SK-N-SH (cell line): ENCODE measurements at regions not wholly inside any gene's neighbourhood (a gene's known extent, or its start where the extent isn't known, plus 50 kb on each side); places are given as distances from the start of the nearest gene placed in this dataset.
A peak's percentile ranks its signal among the peaks of the same experiment; 100 is the strongest.

Source experiments
- CTCF ChIA-PET: fragments of 300-600, 350-600 bp; formaldehyde crosslinking; extraction: SDS; loops from one replicate; lab custom pipeline; 2021; lab: Yijun Ruan, JAX
- POLR2A ChIA-PET: fragments of 350-600 bp; sonication (Branson Sonifier 250); formaldehyde crosslinking; extraction: SDS; loops from one replicate; lab custom pipeline; 2020; ENCODE audit warnings: antibody characterized with exemption, inconsistent platforms; lab: Yijun Ruan, JAX
- DNase-seq: peaks from one replicate; pipeline ENCODE4 v3.0.0; 2012
- H2AFZ ChIP-seq: fragments of 200-600 bp; sonication (generic); 2 replicates; pipeline ENCODE4 v1.8.1; 2016; ENCODE audit warnings: antibody characterized with exemption, mild to moderate bottlenecking, low read depth
- H3F3A ChIP-seq: fragments of 200-600 bp; sonication (generic); replicated peaks from 2 replicates; pipeline ENCODE3; 2016; ENCODE audit warnings: antibody characterized with exemption, mild to moderate bottlenecking; ENCODE audit not compliant: insufficient read depth
- H3K27ac ChIP-seq, 2 experiments: fragments of 200-500 bp in 1 of 2; fragments of 200-600 bp in 1 of 2; sonication (Bioruptor generic) in 1 of 2; sonication (generic), shearing (Covaris generic) in 1 of 2; 2 replicates each; pipeline versions ENCODE4 v1.5.1 to v1.6.1; 2014 to 2016; ENCODE audit warnings: low read depth in 2 of 2, inconsistent platforms in 1 of 2, low read length in 1 of 2, mild to moderate bottlenecking in 1 of 2, mixed read lengths in 1 of 2
- H3K27me3 ChIP-seq: fragments of 200-600 bp; sonication (generic), shearing (Covaris generic); 2 replicates; pipeline ENCODE4 v1.6.1; 2016; ENCODE audit warnings: mixed run types; ENCODE audit not compliant: insufficient read depth
- H3K36me3 ChIP-seq, 2 experiments: fragments of 200-500 bp in 1 of 2; fragments of 200-600 bp in 1 of 2; sonication (Bioruptor generic) in 1 of 2; sonication (generic) in 1 of 2; replicated peaks in 1 of 2; 2 replicates each; pipeline versions ENCODE3 to v1.5.1; 2014 to 2016; ENCODE audit warnings: low read length in 1 of 2, mild to moderate bottlenecking in 1 of 2; ENCODE audit not compliant: insufficient read depth in 2 of 2, control insufficient read depth in 1 of 2
- H3K4me1 ChIP-seq, 2 experiments: fragments of 200-500 bp in 1 of 2; fragments of 200-600 bp in 1 of 2; sonication (Bioruptor generic) in 1 of 2; sonication (generic), shearing (Covaris generic) in 1 of 2; 2 replicates each; pipeline versions ENCODE4 v1.5.1 to v1.6.1; 2014 to 2016; ENCODE audit warnings: low read depth in 1 of 2, low read length in 1 of 2, mixed run types in 1 of 2; ENCODE audit not compliant: insufficient read depth in 2 of 2, control insufficient read depth in 1 of 2
- H3K4me2 ChIP-seq: fragments of 200-600 bp; sonication (generic), shearing (Covaris generic); 2 replicates; pipeline ENCODE4 v1.6.1; 2017; ENCODE audit warnings: mixed run types
- H3K4me3 ChIP-seq, 2 experiments: fragments of 200-500 bp in 1 of 2; fragments of 200-600 bp in 1 of 2; sonication (Bioruptor generic) in 1 of 2; sonication (generic), shearing (Covaris generic) in 1 of 2; 2 replicates each; pipeline versions ENCODE4 v1.5.1 to v1.8.1; 2014 to 2016; ENCODE audit warnings: low read depth in 2 of 2, inconsistent platforms in 1 of 2, low read length in 1 of 2, mild to moderate bottlenecking in 1 of 2, mixed read lengths in 1 of 2, moderate library complexity in 1 of 2
- H3K79me2 ChIP-seq: fragments of 200-600 bp; sonication (generic); 2 replicates; pipeline ENCODE4 v1.8.1; 2017; ENCODE audit warnings: mild to moderate bottlenecking; ENCODE audit not compliant: insufficient read depth
- H3K9ac ChIP-seq: fragments of 200-600 bp; sonication (generic); 2 replicates; pipeline ENCODE4 v1.6.1; 2017; ENCODE audit warnings: mixed run types
- H3K9me2 ChIP-seq: fragments of 200-600 bp; sonication (generic); 2 replicates; pipeline ENCODE4 v1.6.1; 2017; ENCODE audit warnings: mixed run types
- H3K9me3 ChIP-seq: fragments of 200-600 bp; sonication (generic); 2 replicates; pipeline ENCODE4 v1.6.1; 2017; ENCODE audit warnings: mixed run types, mild to moderate bottlenecking, moderate library complexity
- H4K20me1 ChIP-seq: fragments of 200-600 bp; sonication (generic); 2 replicates; pipeline ENCODE4 v1.6.1; 2017; ENCODE audit warnings: mild to moderate bottlenecking, mixed run types; ENCODE audit not compliant: insufficient read depth
- CTCF ChIP-seq: fragments of 200-600 bp; sonication (generic); IDR thresholded peaks from 2 replicates; pipeline ENCODE4 v1.6.1; 2017; ENCODE audit warnings: antibody characterized with exemption, mild to moderate bottlenecking, moderate library complexity
- EP300 ChIP-seq, 2 experiments: IDR thresholded peaks; 2 replicates each; pipeline versions ENCODE4 v1.4.0 to v1.6.1; 2012; ENCODE audit warnings: borderline replicate concordance in 1 of 2, low read depth in 1 of 2, low read length in 1 of 2
- EZH2phosphoT487 ChIP-seq: fragments of 200-600 bp; sonication (generic); IDR thresholded peaks from 2 replicates; pipeline ENCODE4 v1.6.1; 2017; ENCODE audit warnings: low read depth, mixed run types, mild to moderate bottlenecking, antibody characterized with exemption, moderate library complexity, borderline replicate concordance
- FOSL2 ChIP-seq: IDR thresholded peaks from 2 replicates; pipeline ENCODE4 v1.4.0; 2012; ENCODE audit warnings: low read depth, mild to moderate bottlenecking, moderate library complexity, borderline replicate concordance
- GABPA ChIP-seq: IDR thresholded peaks from 2 replicates; pipeline ENCODE4 v1.4.0; 2012; ENCODE audit warnings: low read depth, mild to moderate bottlenecking
- MAX ChIP-seq: IDR thresholded peaks from 2 replicates; pipeline ENCODE4 v1.4.0; 2012; ENCODE audit warnings: low read depth
- NRF1 ChIP-seq: IDR thresholded peaks from 2 replicates; pipeline ENCODE4 v1.6.1; 2012; ENCODE audit warnings: low read depth, mild to moderate bottlenecking, low read length
- PBX3 ChIP-seq: IDR thresholded peaks from 2 replicates; pipeline ENCODE4; 2012
- RAD21 ChIP-seq: IDR thresholded peaks from 2 replicates; pipeline ENCODE4 v1.6.1; 2012; ENCODE audit warnings: mild to moderate bottlenecking, low read length
- RCOR1 ChIP-seq: fragments of 150-350 bp; IDR thresholded peaks from 2 replicates; pipeline ENCODE4 v1.6.1; 2017; ENCODE audit warnings: antibody characterized with exemption, low read length
- RFX5 ChIP-seq: IDR thresholded peaks from 2 replicates; pipeline ENCODE4 v1.6.1; 2012; ENCODE audit warnings: mild to moderate bottlenecking, improper control_type of control experiment, low read length
- RXRA ChIP-seq: IDR thresholded peaks from 2 replicates; pipeline ENCODE4 v1.4.0; 2012; ENCODE audit warnings: low read depth, mild to moderate bottlenecking, borderline replicate concordance
- USF1 ChIP-seq: IDR thresholded peaks from 2 replicates; pipeline ENCODE4 v1.4.0; 2012; ENCODE audit warnings: low read depth, borderline replicate concordance
- ZBTB33 ChIP-seq: IDR thresholded peaks from 2 replicates; pipeline ENCODE4 v1.4.0; 2012; ENCODE audit warnings: low read depth, borderline replicate concordance
- WGBS: methylation state at CpG from one replicate; pipeline ENCODE4 v1.1.6; 2017; ENCODE audit warnings: low lambda C conversion rate; 5-methylcytosine and 5-hydroxymethylcytosine counted together

GRCh38 chr7:33771422-33771821, 133.9 kb upstream of the BMPER start:
- no peaks in the 10 kb centered on the region for H3K9me2 ChIP-seq
- no peak overlapping the region for H2AFZ ChIP-seq
- ChIA-PET CTCF (interaction anchor here (1.0 to 5.6 kb wide), 4 partner anchors 10 to 529 kb away, joined by 3 to 26 read pairs (median 6); no protein-coding TSS in a partner anchor), POLR2A (no interaction called here)
- no peaks in the 10 kb centered on the region for H4K20me1 ChIP-seq
- no peaks in the 10 kb centered on the region for H3K9me3 ChIP-seq
- H3K9ac ChIP-seq = no peak overlapping the region
- no peak overlapping the region for H3K4me2 ChIP-seq
- no peaks in the 10 kb centered on the region for H3F3A ChIP-seq
- H3K4me3 ChIP-seq = no peak overlapping the region
- H3K4me1 ChIP-seq = no peaks in the 10 kb centered on the region; a peak in 1 of 4 replicates
- 84% methylated on average over 3 of the region's 3 CpGs for WGBS
- no peak for TF ChIP-seq RXRA
- no peak for TF ChIP-seq USF1
- no peak for TF ChIP-seq MAX
- no peak for TF ChIP-seq NRF1
- no peak for TF ChIP-seq RAD21
- TF ChIP-seq RCOR1 = no peak
- no peaks in the 10 kb centered on the region for H3K36me3 ChIP-seq
- H3K79me2 ChIP-seq = no peaks in the 10 kb centered on the region
- no peak overlapping the region for H3K27ac ChIP-seq
- DNase-seq = no peak
- no peaks in the 10 kb centered on the region for H3K27me3 ChIP-seq

GRCh38 chr7:33773053-33773452, 132.3 kb upstream of the BMPER start:
- H3K27me3 ChIP-seq = no peaks in the 10 kb centered on the region
- H3K4me1 ChIP-seq = no peaks in the 10 kb centered on the region; a peak in 1 of 4 replicates
- H4K20me1 ChIP-seq = no peaks in the 10 kb centered on the region
- POLR2A ChIA-PET = no interaction called here
- no peak overlapping the region for H3K9ac ChIP-seq
- no peaks in the 10 kb centered on the region for H3K36me3 ChIP-seq
- peak overlapping the region in 1 of 2 experiments; percentile 38; a peak in 2 of 4 replicates for H3K27ac ChIP-seq
- H3F3A ChIP-seq = no peaks in the 10 kb centered on the region
- no peak overlapping the region for H3K4me2 ChIP-seq
- H3K9me2 ChIP-seq = no peaks in the 10 kb centered on the region
- H3K9me3 ChIP-seq = no peaks in the 10 kb centered on the region
- CTCF ChIA-PET = interaction anchor here (1.1 to 1.5 kb wide), 3 partner anchors 14 to 21 kb away, joined by 3 to 6 read pairs (median 4); no protein-coding TSS in a partner anchor
- no peak overlapping the region for H3K4me3 ChIP-seq
- no peak overlapping the region for H2AFZ ChIP-seq
- TF ChIP-seq EZH2phosphoT487 (no peak), FOSL2 (peak; percentile 15; the same call in 1 of the 2 replicates)
- no peak for DNase-seq
- H3K79me2 ChIP-seq = no peaks in the 10 kb centered on the region

GRCh38 chr7:33774762-33775523, 130.4 kb upstream of the BMPER start:
- ChIA-PET CTCF (interaction anchor here (1.3 to 1.7 kb wide), 2 partner anchors 121 to 532 kb away, joined by 3 to 4 read pairs; no protein-coding TSS in a partner anchor), POLR2A (no interaction called here)
- 49% methylated on average over 6 of the region's 6 CpGs for WGBS
- no peaks in the 10 kb centered on the region for H3K9me3 ChIP-seq
- H3K9ac ChIP-seq = no peak overlapping the region
- DNase-seq = no peak
- H3K9me2 ChIP-seq = no peaks in the 10 kb centered on the region
- no peaks in the 10 kb centered on the region for H3K27me3 ChIP-seq
- no peaks in the 10 kb centered on the region for H3F3A ChIP-seq
- H4K20me1 ChIP-seq = no peaks in the 10 kb centered on the region
- H3K4me3 ChIP-seq = no peak overlapping the region
- H3K36me3 ChIP-seq = no peaks in the 10 kb centered on the region
- H3K27ac ChIP-seq = no peak overlapping the region
- no peak overlapping the region for H2AFZ ChIP-seq
- no peaks in the 10 kb centered on the region; a peak in 1 of 4 replicates for H3K4me1 ChIP-seq
- no peak overlapping the region for H3K4me2 ChIP-seq
- no peaks in the 10 kb centered on the region for H3K79me2 ChIP-seq
- no peak for TF ChIP-seq PBX3
- no peak for TF ChIP-seq RCOR1
- no peak for TF ChIP-seq CTCF
- no peak for TF ChIP-seq RFX5
- no peak for TF ChIP-seq EZH2phosphoT487
- TF ChIP-seq ZBTB33 = no peak
- TF ChIP-seq EP300 (IDR thresholded peaks at IDR 0.05; ENCODE audit: borderline replicate concordance in 1 of 2, low read depth in 1 of 2, low read length in 1 of 2) = no peak
- no peak for TF ChIP-seq GABPA
